Urinary bladder (tissue), 3 donors: ENCODE measurements at regions not wholly inside any gene's neighbourhood (a gene's known extent, or its start where the extent isn't known, plus 50 kb on each side); places are given as distances from the start of the nearest gene placed in this dataset.

ENCODE experiments used
- DNase-seq: peaks from one replicate; pipeline ENCODE4 v3.0.0-alpha.2; 2015; ENCODE audit errors: extremely low spot score
- H3K27ac ChIP-seq: one replicate; pipeline ENCODE4 v1.5.1; 2013; ENCODE audit warnings: low read depth, mild to moderate bottlenecking, moderate library complexity
- H3K36me3 ChIP-seq: one replicate; pipeline ENCODE4 v1.6.1; 2013; ENCODE audit warnings: mild to moderate bottlenecking, moderate library complexity; ENCODE audit not compliant: insufficient read depth
- H3K4me1 ChIP-seq: one replicate; pipeline ENCODE4 v1.6.1; 2013; ENCODE audit warnings: mild to moderate bottlenecking, moderate library complexity; ENCODE audit not compliant: insufficient read depth
- H3K4me3 ChIP-seq: one replicate; pipeline ENCODE4 v1.5.1; 2013; ENCODE audit warnings: low read depth, low read length
- WGBS: extraction: QIAGEN DNeasy Blood & Tissue Kit; methylation state at CpG from one replicate; pipeline ENCODE4 v1.1.7; 2013; 5-methylcytosine and 5-hydroxymethylcytosine counted together
- donor health status: healthy with polysubstance abuse.
- donor health status: healthy.

DNA sequence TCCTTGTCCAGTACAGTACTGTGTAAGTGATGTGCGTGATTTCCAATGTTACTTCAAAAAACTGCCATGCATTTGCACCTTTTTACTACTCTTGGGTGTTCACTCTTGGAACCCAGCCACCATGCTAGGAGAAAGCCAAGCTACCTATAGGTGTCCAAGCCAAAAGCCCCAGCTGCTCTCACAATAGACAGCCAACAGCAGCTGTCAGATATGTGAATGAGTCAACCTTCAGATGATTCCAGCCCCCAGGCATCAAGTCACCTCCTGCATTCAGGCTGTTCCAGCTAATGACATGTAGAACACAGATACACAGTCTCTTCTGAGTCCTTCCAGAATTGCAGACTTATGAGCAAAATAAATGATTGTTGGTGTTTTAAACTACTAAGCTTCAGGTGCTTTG is 417.7 kb upstream of the TGFBR2 start:
- 98% methylated on average over 1 of the region's 1 CpG for WGBS
- no peak for DNase-seq
- Histone ChIP-seq H3K4me1 (no peaks in the 10 kb centered on the region), H3K36me3 (no peaks in the 10 kb centered on the region), H3K27ac (no peak overlapping the region), H3K4me3 (no peak overlapping the region)

DNA sequence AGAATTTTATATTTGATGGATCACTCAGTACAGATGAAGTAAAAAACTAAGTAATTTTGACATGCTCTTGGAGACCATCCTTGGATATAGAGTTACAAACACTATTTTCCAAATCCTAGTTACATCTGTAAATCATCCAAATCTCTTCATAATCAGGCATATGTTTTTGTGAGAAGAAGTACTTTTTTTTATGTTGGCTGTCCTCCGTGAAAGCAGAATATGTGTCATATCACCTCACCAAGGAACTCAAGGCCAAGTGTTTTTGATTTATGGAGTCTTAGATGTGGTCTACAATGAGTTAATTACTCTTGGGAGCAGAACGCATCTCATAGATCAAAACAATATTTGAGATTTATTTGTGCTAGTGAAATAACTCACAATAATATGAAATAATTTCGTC is 416.5 kb upstream of the TGFBR2 start:
- H3K4me3 ChIP-seq: no peak overlapping the region
- no peak for DNase-seq
- WGBS: 47% methylated on average over 3 of the region's 3 CpGs
- H3K4me1 ChIP-seq: no peaks in the 10 kb centered on the region
- no peaks in the 10 kb centered on the region for H3K36me3 ChIP-seq
- H3K27ac ChIP-seq: no peak overlapping the region

DNA sequence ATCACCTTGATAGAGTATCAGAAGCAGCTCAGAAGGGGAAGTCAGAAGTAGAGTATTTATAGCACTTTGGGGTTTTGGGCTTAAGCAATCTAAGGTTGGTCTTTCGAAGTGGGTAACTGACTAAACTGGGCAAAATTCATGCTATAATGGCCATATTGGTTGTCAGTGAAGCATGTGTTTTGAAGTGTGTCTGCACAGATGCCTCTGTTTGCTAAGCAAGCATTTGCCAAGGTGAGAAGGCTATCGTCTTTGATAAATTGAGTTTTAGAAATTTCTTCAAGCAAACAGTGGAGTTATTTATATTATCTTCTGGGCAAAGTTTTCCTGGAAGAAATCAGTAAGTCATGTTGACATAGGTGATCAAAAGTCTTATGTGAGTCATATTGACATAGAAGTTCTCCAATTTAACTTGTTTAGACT is 412.8 kb upstream of the TGFBR2 start:
- DNase-seq: no peak
- Histone ChIP-seq H3K27ac (no peak overlapping the region), H3K4me1 (no peaks in the 10 kb centered on the region), H3K36me3 (no peaks in the 10 kb centered on the region), H3K4me3 (no peak overlapping the region)
- 65% methylated on average over 2 of the region's 2 CpGs for WGBS

DNA sequence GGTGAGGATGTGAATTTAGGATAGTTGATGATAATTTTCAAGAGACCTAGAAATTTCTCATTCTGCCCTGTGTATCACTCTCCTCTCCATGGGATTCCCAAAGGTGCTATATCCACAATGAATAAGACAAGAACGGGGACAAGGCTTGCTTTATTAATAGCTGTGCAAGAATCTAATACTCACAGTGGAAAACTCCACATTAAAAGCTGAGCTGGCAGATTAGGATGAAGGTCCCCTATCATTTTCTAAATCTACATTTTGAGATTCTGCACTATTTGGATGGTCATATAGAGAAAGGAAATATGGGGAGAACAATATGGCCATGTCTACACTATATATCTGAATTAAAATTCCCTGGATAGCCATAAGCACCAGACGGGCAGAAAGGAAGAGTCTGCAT is 411.0 kb upstream of the TGFBR2 start:
- Histone ChIP-seq H3K4me3 (no peak overlapping the region), H3K27ac (no peak overlapping the region), H3K36me3 (no peaks in the 10 kb centered on the region), H3K4me1 (no peaks in the 10 kb centered on the region)
- 91% methylated on average over 2 of the region's 2 CpGs for WGBS
- DNase-seq: no peak

DNA sequence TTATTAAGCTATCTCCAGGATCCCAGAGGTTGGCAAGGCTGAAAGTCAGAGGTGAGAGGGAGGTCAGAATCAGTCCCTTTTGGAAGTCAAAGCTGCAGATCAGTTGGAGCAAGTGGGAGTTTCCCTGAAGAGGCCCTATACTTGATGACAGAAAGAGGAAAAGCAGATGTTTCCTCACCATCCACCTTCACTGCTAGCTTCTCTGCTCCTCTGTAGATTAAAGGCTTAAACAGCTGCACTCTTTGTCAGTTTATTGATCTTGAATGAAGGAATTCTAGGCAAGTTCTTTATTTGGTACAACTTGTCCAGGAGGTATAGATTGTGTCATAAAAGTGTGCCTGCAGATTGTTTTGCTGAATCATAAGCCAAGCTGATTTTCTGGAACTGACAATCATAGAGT is 408.2 kb upstream of the TGFBR2 start:
- H3K4me1 ChIP-seq: no peaks in the 10 kb centered on the region
- H3K36me3 ChIP-seq: no peaks in the 10 kb centered on the region
- DNase-seq: no peak
- no peak overlapping the region for H3K27ac ChIP-seq
- no peak overlapping the region for H3K4me3 ChIP-seq

DNA sequence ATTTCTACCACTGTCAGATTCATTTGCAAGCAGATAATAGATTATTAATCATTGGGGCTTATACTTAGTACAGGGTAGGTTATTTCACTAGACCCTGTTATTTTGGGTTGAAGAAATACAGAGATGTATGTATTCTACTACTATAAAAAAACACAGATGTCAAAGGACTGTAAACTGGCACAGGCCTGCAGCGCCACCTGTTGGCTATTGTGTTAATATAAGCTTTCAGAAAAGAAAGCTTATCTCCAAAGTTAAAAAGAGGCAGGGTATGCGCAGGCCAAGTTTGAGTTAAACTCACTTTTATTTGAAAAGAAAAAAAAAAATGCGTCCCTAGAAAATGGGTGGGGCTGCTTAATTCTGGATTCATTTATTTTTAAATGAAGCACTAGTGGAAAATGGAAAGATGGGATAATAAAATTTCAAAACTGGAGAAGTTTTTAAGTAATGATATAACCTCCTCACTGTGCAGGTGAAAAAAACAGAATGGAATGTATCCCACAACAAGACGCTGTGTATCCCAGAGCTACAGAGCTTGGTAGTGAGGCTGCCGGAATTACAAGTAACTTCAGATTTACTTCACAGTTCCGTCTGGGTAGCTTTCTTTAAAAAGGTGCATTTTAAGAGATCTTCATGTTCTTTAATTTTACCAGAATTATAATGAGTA is 407.2 kb upstream of the TGFBR2 start:
- no peak overlapping the region for H3K27ac ChIP-seq
- H3K36me3 ChIP-seq: no peaks in the 10 kb centered on the region
- H3K4me1 ChIP-seq: no peaks in the 10 kb centered on the region
- 45% methylated on average over 6 of the region's 6 CpGs for WGBS
- no peak overlapping the region for H3K4me3 ChIP-seq
- peak; percentile 48 for DNase-seq

DNA sequence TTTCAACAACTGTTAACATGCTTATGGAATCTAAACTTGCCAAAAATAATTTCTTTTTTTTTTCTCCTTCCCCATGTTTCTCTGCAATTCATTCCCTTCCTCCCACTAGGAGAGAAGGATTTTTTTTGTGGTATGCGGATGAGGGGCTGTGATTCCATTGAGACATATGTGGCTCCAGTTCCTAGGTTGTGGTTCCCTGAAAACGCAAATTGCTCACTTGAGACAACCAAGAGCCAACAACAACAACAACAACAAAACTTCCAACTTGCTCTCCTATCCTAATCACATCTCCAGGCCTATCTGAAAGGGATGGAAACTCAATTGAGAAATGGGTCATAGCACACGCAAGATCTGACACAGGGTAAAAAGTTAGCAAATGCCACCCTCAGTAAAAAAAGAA is 406.5 kb upstream of the TGFBR2 start:
- no peak overlapping the region for H3K27ac ChIP-seq
- no peaks in the 10 kb centered on the region for H3K4me1 ChIP-seq
- DNase-seq: no peak
- no peak overlapping the region for H3K4me3 ChIP-seq
- 90% methylated on average over 3 of the region's 3 CpGs for WGBS
- no peaks in the 10 kb centered on the region for H3K36me3 ChIP-seq

DNA sequence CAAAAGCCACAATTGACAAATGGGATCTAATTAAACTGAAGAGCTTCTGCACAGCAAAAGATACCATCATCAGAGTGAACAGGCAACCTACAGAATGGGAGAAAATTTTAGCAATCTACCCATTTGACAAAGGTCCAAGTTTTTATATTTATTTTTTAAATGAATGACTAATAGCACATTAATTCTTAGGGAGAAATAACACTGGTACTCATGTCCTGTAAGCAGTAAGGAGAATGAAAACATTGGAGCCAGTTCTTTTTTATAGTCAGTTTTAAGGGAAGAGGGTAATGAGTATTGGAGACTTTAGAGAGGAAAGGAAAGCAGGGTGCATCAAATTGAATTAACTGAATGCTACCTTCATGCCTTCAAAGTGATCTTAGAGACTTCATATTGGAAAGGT is 404.7 kb upstream of the TGFBR2 start:
- Histone ChIP-seq H3K4me3 (no peak overlapping the region), H3K27ac (no peak overlapping the region)
- no peak for DNase-seq

DNA sequence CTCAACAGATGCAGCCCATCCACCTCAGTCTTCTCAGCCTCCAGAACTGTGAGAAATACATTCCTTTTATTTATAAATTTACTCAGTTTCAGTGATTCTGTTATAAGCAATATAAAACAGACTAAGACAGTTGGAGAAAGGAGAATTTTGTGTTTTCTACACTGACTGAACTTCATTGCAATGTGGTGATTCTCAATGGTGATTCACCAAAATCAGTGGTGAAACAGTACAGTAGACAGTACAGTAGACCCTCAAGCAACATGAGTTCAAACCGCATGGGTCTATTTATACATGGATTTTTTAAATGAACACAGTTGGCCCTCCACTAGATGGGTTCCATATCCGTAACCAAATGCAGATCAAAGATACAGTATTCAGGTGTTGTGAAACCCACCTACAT is 403.1 kb upstream of the TGFBR2 start:
- no peak overlapping the region for H3K4me3 ChIP-seq
- DNase-seq: no peak
- H3K36me3 ChIP-seq: no peaks in the 10 kb centered on the region
- WGBS: over 99% methylated on average over 2 of the region's 2 CpGs
- no peak overlapping the region for H3K27ac ChIP-seq
- no peaks in the 10 kb centered on the region for H3K4me1 ChIP-seq

More for the DNA sequence above, 404.7 kb upstream of the TGFBR2 start:
- H3K4me1 ChIP-seq: no peaks in the 10 kb centered on the region
- no peaks in the 10 kb centered on the region for H3K36me3 ChIP-seq

DNA sequence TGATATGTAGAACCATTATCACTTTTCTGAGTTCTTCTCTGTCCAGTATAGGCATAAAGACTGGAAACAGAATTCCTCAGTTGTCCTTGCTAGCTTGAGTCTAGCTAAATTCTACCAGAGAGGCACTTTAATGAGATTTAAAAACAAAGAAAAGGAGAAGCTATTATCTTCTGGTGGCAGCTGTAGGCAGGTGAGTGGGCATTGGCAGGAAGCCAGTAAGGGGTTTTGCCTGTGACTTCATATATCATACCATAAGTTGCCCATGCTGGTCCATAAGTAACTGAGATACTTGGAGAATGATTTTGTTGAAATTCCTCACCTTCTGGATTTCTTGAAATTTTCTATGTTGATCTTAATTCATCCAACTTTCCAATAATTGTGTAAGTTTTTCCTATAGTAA is 402.3 kb upstream of the TGFBR2 start:
- Histone ChIP-seq H3K4me1 (no peaks in the 10 kb centered on the region), H3K4me3 (no peak overlapping the region), H3K27ac (no peak overlapping the region), H3K36me3 (no peaks in the 10 kb centered on the region)
- DNase-seq: no peak

DNA sequence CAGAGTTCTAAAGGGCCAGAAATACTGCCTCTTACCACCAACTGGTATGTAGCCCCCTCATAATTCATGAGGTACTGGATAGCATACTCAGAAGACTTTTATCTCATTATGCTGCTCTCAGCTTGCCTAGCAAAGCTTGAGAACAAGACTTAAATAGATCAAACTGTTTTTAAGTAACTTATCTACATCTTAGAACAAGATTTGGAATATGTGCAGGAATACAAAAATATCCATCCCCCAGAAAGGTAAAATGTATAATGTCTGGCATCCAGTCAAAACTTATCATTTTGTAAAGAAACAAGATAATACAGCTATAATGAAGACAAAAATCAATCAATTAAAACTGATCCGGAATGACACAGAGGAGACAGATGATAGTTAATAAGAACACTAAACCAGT is 400.4 kb upstream of the TGFBR2 start:
- H3K27ac ChIP-seq: no peak overlapping the region
- WGBS: 93% methylated on average over 1 of the region's 1 CpG
- no peak overlapping the region for H3K4me3 ChIP-seq
- no peaks in the 10 kb centered on the region for H3K4me1 ChIP-seq
- H3K36me3 ChIP-seq: no peaks in the 10 kb centered on the region
- DNase-seq: no peak

DNA sequence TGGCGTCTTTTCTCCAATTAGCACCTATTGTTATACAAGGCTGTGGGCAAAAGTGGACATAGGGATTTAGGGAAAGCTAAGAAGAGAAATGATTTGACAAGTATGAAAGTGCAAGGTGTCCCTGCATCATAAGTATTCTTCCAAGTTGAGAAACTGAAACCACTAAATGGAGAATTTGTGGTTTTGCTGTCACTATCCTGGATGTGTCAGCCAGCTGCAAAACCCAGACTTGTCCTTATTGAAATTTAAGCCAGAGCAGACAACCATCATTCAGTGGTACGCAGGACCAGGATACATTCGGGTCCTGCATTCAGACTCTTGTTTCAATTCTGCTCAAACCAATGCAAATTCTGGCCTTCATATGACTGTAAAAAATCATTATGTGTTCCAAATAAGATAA is 384.8 kb upstream of the TGFBR2 start:
- DNase-seq: no peak
- no peaks in the 10 kb centered on the region for H3K36me3 ChIP-seq
- H3K4me3 ChIP-seq: no peak overlapping the region
- WGBS: 90% methylated on average over 3 of the region's 3 CpGs
- no peak overlapping the region for H3K27ac ChIP-seq
- H3K4me1 ChIP-seq: no peaks in the 10 kb centered on the region

DNA sequence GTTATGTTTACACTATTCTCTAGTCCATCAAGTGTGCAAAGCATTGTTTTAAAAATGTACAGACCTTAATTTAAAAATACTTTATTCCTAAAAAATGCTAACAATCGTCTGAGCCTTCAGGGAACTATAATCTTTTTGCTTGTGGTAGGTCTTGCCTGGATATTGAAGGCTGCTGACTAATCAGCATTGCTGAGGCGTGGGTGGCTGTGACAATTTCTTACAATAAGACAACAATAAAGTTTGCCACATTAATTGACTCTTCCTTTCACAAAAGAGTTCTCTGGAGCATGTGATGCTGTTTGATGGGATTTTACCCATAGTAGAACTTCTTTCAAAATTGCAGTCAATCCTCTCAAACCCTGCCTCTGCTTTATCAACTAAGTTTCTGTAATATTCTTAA is 384.0 kb upstream of the TGFBR2 start:
- H3K27ac ChIP-seq: no peak overlapping the region
- no peaks in the 10 kb centered on the region for H3K36me3 ChIP-seq
- no peaks in the 10 kb centered on the region for H3K4me1 ChIP-seq
- no peak for DNase-seq
- WGBS: 76% methylated on average over 2 of the region's 2 CpGs
- no peak overlapping the region for H3K4me3 ChIP-seq

DNA sequence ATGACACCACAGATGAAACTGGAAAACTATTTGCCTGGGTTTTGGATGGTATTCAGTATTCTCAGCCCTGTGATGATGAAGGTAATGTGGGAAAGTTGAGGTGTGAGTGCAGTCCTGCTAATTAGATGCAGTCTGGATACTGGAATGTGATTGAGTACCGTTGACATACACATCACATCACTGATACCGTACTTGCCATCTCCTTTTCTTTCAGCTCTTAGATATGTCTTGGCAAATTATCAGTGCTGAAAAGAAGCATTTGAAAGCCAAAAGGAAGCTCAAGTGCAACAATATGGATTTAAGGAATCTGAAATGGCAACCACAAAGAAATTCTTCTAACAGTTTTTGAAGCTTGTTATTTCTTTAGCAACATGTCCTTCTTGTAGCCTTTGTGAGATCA is 381.4 kb upstream of the TGFBR2 start:
- WGBS: 78% methylated on average over 2 of the region's 2 CpGs
- DNase-seq: no peak
- H3K36me3 ChIP-seq: no peaks in the 10 kb centered on the region
- H3K27ac ChIP-seq: no peak overlapping the region
- no peak overlapping the region for H3K4me3 ChIP-seq
- H3K4me1 ChIP-seq: no peaks in the 10 kb centered on the region

DNA sequence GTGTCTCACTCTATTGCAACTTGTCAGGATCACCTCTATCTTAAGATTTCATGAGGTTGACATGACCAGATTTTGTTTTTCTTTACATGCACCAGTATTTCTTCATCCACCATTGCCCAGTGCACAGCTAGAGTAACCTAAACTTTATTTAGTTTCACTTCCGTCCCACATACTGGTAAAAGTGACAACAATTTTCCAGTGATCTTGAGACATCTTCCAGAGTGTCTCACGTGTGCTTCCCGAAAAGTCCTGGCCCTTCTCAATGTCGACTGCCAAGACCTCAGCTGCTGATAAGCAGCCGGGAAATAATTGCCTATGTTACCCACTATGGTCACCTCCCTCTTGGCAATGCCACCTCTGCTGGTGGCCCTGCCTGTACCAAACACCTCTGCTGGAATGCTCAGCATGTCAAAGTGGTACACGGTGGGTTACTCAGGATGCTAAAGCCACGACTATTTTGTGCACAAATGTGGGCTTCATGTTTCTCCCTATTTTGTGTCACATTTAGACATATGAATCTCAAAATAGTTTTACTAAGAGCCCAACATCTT is 379.7 kb upstream of the TGFBR2 start:
- WGBS: 75% methylated on average over 7 of the region's 7 CpGs
- Histone ChIP-seq H3K36me3 (no peaks in the 10 kb centered on the region), H3K27ac (no peak overlapping the region), H3K4me1 (no peaks in the 10 kb centered on the region), H3K4me3 (no peak overlapping the region)
- no peak for DNase-seq
